ENCODE measurements at regions not wholly inside any gene's neighbourhood (a gene's known extent, or its start where the extent isn't known, plus 50 kb on each side); places are given as distances from the start of the nearest gene placed in this dataset.
A peak's percentile ranks its signal among the peaks of the same experiment; 100 is the strongest.

- no peak overlapping the region for H3K4me3 ChIP-seq (replicated peaks in 1 of 2; ENCODE audit: low read depth in 2 of 2, low read length in 2 of 2)
- DNase-seq (ENCODE audit: low read depth in 2 of 2): peak in 1 of 2 donors; percentile 83
- TF ChIP-seq CTCF (IDR thresholded peaks at IDR 0.05; ENCODE audit: low read depth, low read length): no peak
Observed at GRCh38 chr12:76637807-76638206, 78.2 kb upstream of the OSBPL8 start.

GRCh38 chr12:76639646-76640045, 80.1 kb upstream of the OSBPL8 start:
- TF ChIP-seq CTCF (IDR thresholded peaks at IDR 0.05; ENCODE audit: low read depth, low read length): no peak
- DNase-seq (ENCODE audit: low read depth in 2 of 2): no peak
- H3K4me3 ChIP-seq (replicated peaks in 1 of 2; ENCODE audit: low read depth in 2 of 2, low read length in 2 of 2): no peak overlapping the region

- no peak for TF ChIP-seq CTCF (IDR thresholded peaks at IDR 0.05; ENCODE audit: low read depth, low read length)
- no peak for DNase-seq (ENCODE audit: low read depth in 2 of 2)
- H3K4me3 ChIP-seq (replicated peaks in 1 of 2; ENCODE audit: low read depth in 2 of 2, low read length in 2 of 2): no peak overlapping the region
Observed at GRCh38 chr12:76641073-76641472, 81.5 kb upstream of the OSBPL8 start.

GRCh38 chr12:76641961-76642360, 82.4 kb upstream of the OSBPL8 start:
- no peak for TF ChIP-seq CTCF (IDR thresholded peaks at IDR 0.05; ENCODE audit: low read depth, low read length)
- no peak for DNase-seq (ENCODE audit: low read depth in 2 of 2)
- no peak overlapping the region for H3K4me3 ChIP-seq (replicated peaks in 1 of 2; ENCODE audit: low read depth in 2 of 2, low read length in 2 of 2)

- DNase-seq (ENCODE audit: low read depth in 2 of 2): no peak
- H3K4me3 ChIP-seq (replicated peaks in 1 of 2; ENCODE audit: low read depth in 2 of 2, low read length in 2 of 2): no peak overlapping the region
- no peak for TF ChIP-seq CTCF (IDR thresholded peaks at IDR 0.05; ENCODE audit: low read depth, low read length)
Observed at GRCh38 chr12:76643438-76643837, 83.9 kb upstream of the OSBPL8 start.

GRCh38 chr12:76644950-76645349, 85.4 kb upstream of the OSBPL8 start:
- no peak overlapping the region for H3K4me3 ChIP-seq (replicated peaks in 1 of 2; ENCODE audit: low read depth in 2 of 2, low read length in 2 of 2)
- no peak for TF ChIP-seq CTCF (IDR thresholded peaks at IDR 0.05; ENCODE audit: low read depth, low read length)
- DNase-seq (ENCODE audit: low read depth in 2 of 2): no peak

- DNase-seq (ENCODE audit: low read depth in 2 of 2): no peak
- TF ChIP-seq CTCF (IDR thresholded peaks at IDR 0.05; ENCODE audit: low read depth, low read length): no peak
- no peak overlapping the region for H3K4me3 ChIP-seq (replicated peaks in 1 of 2; ENCODE audit: low read depth in 2 of 2, low read length in 2 of 2)
Observed at GRCh38 chr12:76645934-76646333, 86.4 kb upstream of the OSBPL8 start.

Data from cardiac fibroblast (primary cell).